ENCODE measurements at regions not wholly inside any gene's neighbourhood (a gene's known extent, or its start where the extent isn't known, plus 50 kb on each side); places are given as distances from the start of the nearest gene placed in this dataset.
A peak's percentile ranks its signal among the peaks of the same experiment; 100 is the strongest.

GRCh38 chr6:81562169-81562568, 190.3 kb downstream of the TENT5A start:
- intact Hi-C loops (cut with DNase I): no loop called here
- H3K9me3 ChIP-seq: no peaks in the 10 kb centered on the region
- peaks cover 3 to 12% of the 10 kb centered on the region in 2 donors for H3K4me1 ChIP-seq
- TF ChIP-seq CTCF (IDR thresholded peaks at IDR 0.05): no peak
- DNase-seq (ENCODE audit: low spot score in 2 of 2): no peak
- H3K36me3 ChIP-seq: no peaks in the 10 kb centered on the region
- no peaks in the 10 kb centered on the region for H3K27me3 ChIP-seq
- H3K4me3 ChIP-seq: peak overlapping the region; percentile 13 to 47
- peak overlapping the region; percentile 62 to 71 for H3K27ac ChIP-seq

GRCh38 chr6:81561731-81562130, 190.8 kb downstream of the TENT5A start:
- Histone ChIP-seq H3K9me3 (no peaks in the 10 kb centered on the region), H3K4me3 (peak overlapping the region; percentile 13 to 47), H3K4me1 (peaks cover 3 to 12% of the 10 kb centered on the region in 2 donors), H3K36me3 (no peaks in the 10 kb centered on the region), H3K27me3 (no peaks in the 10 kb centered on the region), H3K27ac (peak overlapping the region; percentile 62 to 71)
- TF ChIP-seq CTCF (IDR thresholded peaks at IDR 0.05): no peak
- intact Hi-C loops (cut with DNase I): no loop called here
- no peak for DNase-seq (ENCODE audit: low spot score in 2 of 2)

- peak overlapping the region in 1 of 2 donors; percentile 47 for H3K4me3 ChIP-seq
- H3K27me3 ChIP-seq: no peaks in the 10 kb centered on the region
- intact Hi-C loops (cut with DNase I): no loop called here
- TF ChIP-seq CTCF (IDR thresholded peaks at IDR 0.05): no peak
- H3K36me3 ChIP-seq: no peaks in the 10 kb centered on the region
- H3K9me3 ChIP-seq: no peaks in the 10 kb centered on the region
- peaks cover 3 to 12% of the 10 kb centered on the region in 2 donors for H3K4me1 ChIP-seq
- peak overlapping the region; percentile 62 to 71 for H3K27ac ChIP-seq
- DNase-seq (ENCODE audit: low spot score in 2 of 2): no peak
Observed at GRCh38 chr6:81561071-81561564, 191.4 kb downstream of the TENT5A start.

- Histone ChIP-seq H3K4me1 (peaks cover 3 to 11% of the 10 kb centered on the region in 2 donors), H3K9me3 (no peaks in the 10 kb centered on the region), H3K36me3 (no peaks in the 10 kb centered on the region), H3K4me3 (no peak overlapping the region), H3K27me3 (no peaks in the 10 kb centered on the region), H3K27ac (no peak overlapping the region)
- no peak for DNase-seq (ENCODE audit: low spot score in 2 of 2)
- intact Hi-C loops (cut with DNase I): no loop called here
- TF ChIP-seq CTCF (IDR thresholded peaks at IDR 0.05): no peak
Observed at GRCh38 chr6:81557811-81558210, 194.7 kb downstream of the TENT5A start.

GRCh38 chr6:81556551-81556950, 195.9 kb downstream of the TENT5A start:
- no peak for DNase-seq (ENCODE audit: low spot score in 2 of 2)
- H3K4me1 ChIP-seq: peaks cover 0 to 7% of the 10 kb centered on the region in 2 donors
- no peak overlapping the region for H3K4me3 ChIP-seq
- no peaks in the 10 kb centered on the region for H3K9me3 ChIP-seq
- intact Hi-C loops (cut with DNase I): no loop called here
- no peaks in the 10 kb centered on the region for H3K27me3 ChIP-seq
- H3K27ac ChIP-seq: no peak overlapping the region
- no peaks in the 10 kb centered on the region for H3K36me3 ChIP-seq
- no peak for TF ChIP-seq CTCF (IDR thresholded peaks at IDR 0.05)

- Histone ChIP-seq H3K36me3 (no peaks in the 10 kb centered on the region), H3K27me3 (no peaks in the 10 kb centered on the region), H3K27ac (no peak overlapping the region), H3K4me1 (peaks cover 0 to 2% of the 10 kb centered on the region in 2 donors), H3K4me3 (no peak overlapping the region), H3K9me3 (peaks cover 0 to 5% of the 10 kb centered on the region in 2 donors)
- no peak for DNase-seq (ENCODE audit: low spot score in 2 of 2)
- intact Hi-C loops (cut with DNase I): loop anchor here (5.0 kb wide), 1 partner anchor 199 kb away; the partner anchor contains the start of gene TENT5A
- TF ChIP-seq CTCF (IDR thresholded peaks at IDR 0.05): no peak
Observed at GRCh38 chr6:81553216-81553615, 199.3 kb downstream of the TENT5A start.
